SH-SY5Y (cell line): ENCODE measurements at regions not wholly inside any gene's neighbourhood (a gene's known extent, or its start where the extent isn't known, plus 50 kb on each side); places are given as distances from the start of the nearest gene placed in this dataset.

Source experiments
- GATA2 ChIP-seq: IDR thresholded peaks from 2 replicates; pipeline ENCODE4 v1.6.1; 2011; ENCODE audit warnings: mild to moderate bottlenecking, low read depth, low read length
- GATA3 ChIP-seq: IDR thresholded peaks from 2 replicates; pipeline ENCODE4 v1.6.1; 2011; ENCODE audit warnings: low read depth, mild to moderate bottlenecking, low read length, moderate library complexity

- TF ChIP-seq GATA3 (no peak), GATA2 (no peak)
These were observed 99.9 kb upstream of the SGIP1 start for GRCh38 chr1:66434096-66434495.
